ENCODE measurements at regions not wholly inside any gene's neighbourhood (a gene's known extent, or its start where the extent isn't known, plus 50 kb on each side); places are given as distances from the start of the nearest gene placed in this dataset.
"Not testable (repeated sequence)": the region's sequence is repeated elsewhere in the genome, so short reads cannot be mapped to it uniquely, and the experiment has no call there.

DNA sequence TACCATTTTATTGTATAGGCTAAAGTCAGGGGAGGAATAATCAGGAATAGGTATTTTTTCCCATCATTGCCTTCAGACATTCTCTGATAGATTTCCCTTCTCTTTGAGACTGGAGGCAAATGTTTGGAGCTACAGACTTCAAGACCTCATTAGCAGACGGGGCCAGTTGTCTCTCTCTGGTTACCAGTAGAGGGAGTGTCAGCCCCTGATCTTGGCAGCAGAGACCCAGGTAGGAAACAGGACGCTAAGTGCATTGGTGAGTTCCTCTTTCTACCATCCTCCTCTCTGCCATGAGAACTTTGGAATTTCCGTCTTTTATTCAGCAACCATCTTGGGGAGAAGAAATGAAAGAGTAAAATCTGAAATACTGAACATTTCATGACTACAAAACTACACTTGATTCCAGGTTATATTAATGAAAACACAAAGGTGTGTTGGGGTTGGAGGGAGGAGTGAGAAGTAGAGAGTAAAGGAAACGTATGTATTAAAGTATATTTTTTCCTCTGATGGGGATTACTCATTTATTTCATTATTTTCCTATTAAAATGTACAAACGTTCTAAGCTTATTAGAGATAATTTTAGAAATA lies 186.2 kb upstream of the GCFC2 start:
- DNase-seq (ENCODE audit: low spot score) = no peak

GRCh38 chr2:75894170-75894569 lies 183.5 kb upstream of the GCFC2 start:
- DNase-seq (ENCODE audit: low spot score) = no peak

DNA sequence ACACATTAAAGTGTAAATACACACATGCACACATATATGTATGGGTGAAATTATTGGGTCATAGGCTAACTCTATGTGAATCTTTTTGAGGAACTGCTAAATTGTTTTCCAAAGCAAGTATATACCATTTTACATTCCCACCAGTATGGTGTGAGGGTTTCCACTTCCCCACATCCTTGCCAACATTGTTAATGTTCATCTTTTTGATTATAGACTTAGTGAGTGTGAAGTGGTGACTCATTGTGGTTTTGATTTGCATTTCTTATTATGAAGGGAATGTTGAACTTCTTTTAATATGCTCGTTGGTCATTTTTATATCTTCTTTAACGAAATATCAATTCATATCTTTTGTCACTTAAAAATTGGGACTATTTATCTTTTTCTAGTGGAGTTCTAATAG lies 181.8 kb upstream of the GCFC2 start:
- no peak for DNase-seq (ENCODE audit: low spot score)

GRCh38 chr2:75882530-75882929 lies 171.8 kb upstream of the GCFC2 start:
- DNase-seq (ENCODE audit: low spot score) = no peak

DNA sequence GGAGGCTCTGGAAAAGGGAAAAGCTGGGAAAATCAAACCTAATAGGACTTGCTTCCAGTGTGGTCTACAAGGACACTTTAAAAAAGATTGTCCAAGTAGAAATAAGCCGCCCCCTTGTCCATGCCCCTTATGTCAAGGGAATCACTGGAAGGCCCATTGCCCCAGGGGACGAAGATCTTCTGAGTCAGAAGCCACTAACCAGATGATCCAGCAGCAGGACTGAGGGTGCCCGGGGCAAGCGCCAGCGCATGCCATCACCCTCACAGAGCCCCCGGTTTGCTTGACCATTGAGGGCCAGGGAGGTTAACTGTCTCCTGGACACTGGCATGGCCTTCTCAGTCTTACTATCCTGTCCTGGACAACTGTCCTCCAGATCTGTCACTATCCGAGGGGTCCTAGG lies 164.9 kb upstream of the GCFC2 start:
- DNase-seq (ENCODE audit: low spot score) = not testable (repeated sequence)

DNA sequence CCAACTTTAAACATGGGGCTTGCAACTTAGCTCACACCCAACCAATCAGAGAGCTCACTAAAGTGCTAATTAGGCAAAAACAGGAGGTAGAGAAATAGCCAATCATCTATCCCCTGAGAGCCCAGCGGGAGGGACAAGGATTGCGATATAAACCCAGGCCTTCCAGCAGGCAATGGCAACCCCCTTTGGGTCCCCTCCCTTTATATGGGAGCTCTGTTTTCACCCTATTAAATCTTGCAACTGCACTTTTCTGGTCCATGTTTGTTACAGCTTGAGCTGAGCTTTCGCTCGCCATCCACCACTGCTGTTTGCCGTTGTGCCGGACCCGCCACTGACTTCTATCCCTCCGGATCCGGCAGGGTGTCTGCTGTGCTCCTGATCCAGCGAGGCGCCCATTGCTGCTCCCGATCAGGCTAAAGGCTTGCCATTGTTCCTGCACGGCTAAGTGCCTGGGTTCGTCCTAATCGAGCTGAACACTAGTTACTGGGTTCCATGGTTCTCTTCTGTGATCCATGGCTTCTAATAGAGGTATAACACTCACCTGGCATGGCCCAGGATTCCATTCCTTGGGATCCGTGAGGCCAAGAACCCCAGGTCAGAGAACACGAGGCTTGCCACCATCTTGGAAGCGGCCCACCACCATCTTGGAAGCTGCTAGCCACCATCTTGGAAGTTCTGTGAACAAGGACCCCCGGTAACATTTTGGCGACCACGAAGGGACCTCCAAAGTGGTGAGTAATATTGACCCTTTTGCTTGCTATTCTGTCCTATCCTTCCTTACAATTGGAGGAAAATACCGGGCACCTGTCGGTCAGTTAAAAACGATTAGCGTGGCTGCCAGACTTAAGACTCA lies 161.3 kb upstream of the GCFC2 start:
- DNase-seq (ENCODE audit: low spot score) = not testable (repeated sequence)

GRCh38 chr2:75870651-75871137 lies 160.0 kb upstream of the GCFC2 start:
- DNase-seq (ENCODE audit: low spot score) = no peak

- no peak for DNase-seq (ENCODE audit: low spot score)
Observed at GRCh38 chr2:75870133-75870532, 159.4 kb upstream of the GCFC2 start.

DNA sequence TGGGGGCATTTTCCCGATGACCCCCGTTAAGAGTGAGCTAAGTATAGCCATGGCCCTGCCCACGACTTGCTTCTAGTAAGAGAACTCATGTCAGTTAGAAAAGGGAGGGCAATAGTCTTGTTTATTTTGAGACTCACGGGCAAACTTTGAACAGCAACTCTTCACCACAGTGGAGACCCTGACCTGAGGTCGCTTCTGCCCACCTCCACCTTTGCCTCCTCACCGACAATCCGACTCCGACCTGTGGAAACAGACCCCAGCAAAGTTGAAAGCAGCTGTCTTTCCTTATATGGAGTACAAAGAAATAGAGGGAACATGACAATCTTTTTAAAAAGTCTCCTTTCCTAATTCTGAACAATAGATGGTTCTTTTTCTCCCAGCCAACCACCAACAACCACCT lies 155.0 kb upstream of the GCFC2 start:
- DNase-seq (ENCODE audit: low spot score) = no peak

GRCh38 chr2:75865083-75865482 lies 154.4 kb upstream of the GCFC2 start:
- DNase-seq (ENCODE audit: low spot score) = no peak

DNA sequence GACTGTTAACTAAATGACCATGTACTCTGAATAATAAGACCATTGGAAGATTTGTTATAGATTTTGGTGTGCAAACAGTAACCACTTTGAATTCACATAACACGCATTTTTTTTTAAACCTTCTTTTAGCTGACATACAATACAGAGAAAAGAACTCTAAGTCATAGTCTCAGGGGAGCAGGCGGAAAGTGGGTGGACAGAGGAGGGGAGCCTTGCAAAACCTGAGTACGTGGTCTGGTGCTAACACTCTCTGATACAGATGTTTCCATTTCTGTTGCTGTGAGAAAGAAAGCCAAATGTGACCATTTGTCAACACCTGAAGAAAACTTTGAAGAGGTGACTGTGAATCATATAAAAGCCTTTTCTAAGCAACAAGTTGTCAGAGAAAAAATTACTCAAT lies 151.8 kb upstream of the GCFC2 start:
- DNase-seq (ENCODE audit: low spot score) = no peak

- no peak for DNase-seq (ENCODE audit: low spot score)
Observed at GRCh38 chr2:75853436-75853835, 142.7 kb upstream of the GCFC2 start.

GRCh38 chr2:75852639-75853038 lies 141.9 kb upstream of the GCFC2 start:
- no peak for DNase-seq (ENCODE audit: low spot score)

GRCh38 chr2:75846683-75847190 lies 136.0 kb upstream of the GCFC2 start:
- no peak for DNase-seq (ENCODE audit: low spot score)

DNA sequence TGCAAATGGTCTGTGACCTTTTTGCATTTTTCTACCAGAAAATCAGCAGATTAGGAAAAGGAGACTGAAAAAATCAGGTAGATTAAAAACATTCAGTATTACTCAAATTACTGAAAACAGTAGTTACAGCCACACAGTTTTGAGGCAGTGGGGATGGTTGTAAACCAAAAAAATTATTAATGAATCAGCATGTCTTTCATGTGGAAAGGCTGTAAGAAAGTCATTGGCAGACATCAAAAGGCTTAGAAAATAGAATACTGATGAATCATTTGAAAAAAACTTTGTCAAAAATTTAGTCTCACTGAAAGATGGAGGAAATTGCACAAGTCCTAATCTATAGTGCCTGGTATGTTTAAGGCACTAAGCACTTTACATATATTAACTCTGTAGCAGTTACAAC lies 133.9 kb upstream of the GCFC2 start:
- DNase-seq (ENCODE audit: low spot score) = no peak

- not testable (repeated sequence) for DNase-seq (ENCODE audit: low spot score)
Observed at GRCh38 chr2:75834588-75834987, 123.9 kb upstream of the GCFC2 start.

DNA sequence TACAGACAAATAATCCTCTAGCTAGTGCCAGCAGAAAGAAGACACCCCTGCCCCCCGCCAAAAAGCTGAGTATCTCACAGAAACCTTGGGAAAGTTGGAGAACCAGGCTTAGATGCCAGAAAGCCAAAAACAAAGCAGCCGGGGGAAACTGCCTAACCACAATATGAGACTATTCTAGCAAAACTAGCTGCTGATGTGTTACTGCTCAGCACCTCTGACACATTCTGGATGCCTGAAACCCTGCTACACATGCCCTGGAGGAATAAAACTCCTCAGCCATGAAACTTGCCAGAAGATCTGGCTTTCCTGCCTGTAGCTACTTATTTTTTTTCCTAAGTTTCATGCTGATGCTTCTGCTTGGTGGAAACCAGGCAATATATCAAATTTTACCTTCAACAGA lies 122.7 kb upstream of the GCFC2 start:
- no peak for DNase-seq (ENCODE audit: low spot score)

DNA sequence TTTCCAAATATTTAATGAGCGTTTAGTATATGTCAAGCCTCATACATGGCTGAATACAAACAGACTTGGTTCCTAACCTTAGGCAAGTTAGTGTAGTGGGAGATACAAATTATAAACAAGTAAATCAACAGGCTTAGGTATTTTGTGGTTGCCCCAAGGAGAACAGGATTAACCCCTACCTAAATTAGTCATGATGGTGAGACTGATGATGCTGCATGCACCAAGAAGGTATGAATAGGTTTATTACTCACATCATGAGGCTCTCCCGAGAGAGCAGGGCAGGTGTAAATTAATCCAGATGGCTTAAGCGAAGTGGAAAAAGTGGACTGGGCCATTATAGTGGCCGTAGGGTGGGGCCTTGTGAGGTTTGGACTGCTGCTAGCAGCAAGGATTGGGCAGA lies 118.1 kb upstream of the GCFC2 start:
- no peak for DNase-seq (ENCODE audit: low spot score)

- not testable (repeated sequence) for DNase-seq (ENCODE audit: low spot score)
Observed at GRCh38 chr2:75823515-75823914, 112.8 kb upstream of the GCFC2 start.

DNA sequence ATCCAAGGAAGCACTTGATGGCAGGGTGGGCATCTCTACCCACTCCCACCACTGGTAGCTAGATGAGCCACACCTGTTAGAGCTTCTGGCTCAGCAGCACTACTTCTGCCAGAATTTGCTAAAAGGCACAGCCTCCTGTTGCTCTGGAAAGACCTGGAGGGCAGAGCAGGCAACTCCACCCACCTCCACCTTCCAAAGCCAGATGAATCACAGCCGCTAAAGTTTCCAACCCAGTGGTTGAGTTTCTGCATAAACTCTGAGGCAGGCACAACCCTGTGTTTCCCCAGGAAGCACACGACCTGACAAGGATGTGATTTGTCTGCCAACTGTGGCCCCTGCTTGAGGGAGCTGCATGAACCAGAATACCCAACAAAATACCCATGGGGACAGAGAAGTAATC lies 111.6 kb upstream of the GCFC2 start:
- no peak for DNase-seq (ENCODE audit: low spot score)

DNA sequence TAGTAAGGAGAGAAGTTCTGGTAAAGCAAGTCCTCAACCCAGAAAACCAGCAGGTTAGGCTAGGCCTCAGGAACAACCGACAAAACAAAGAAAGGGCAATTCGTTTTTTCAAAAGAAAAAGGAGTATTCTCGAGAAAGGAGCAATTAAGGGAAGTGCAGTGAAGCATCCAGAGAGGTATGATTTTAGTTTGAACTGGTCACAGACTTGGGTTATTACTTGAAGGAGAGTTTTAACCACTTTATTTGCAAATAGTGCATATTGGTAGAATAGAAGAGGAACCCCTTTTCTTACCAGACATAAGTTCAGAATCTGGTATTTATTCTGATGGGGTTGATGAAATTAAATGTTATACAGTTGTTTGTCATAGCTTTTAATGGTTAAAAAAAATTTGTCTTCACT lies 110.0 kb upstream of the GCFC2 start:
- no peak for DNase-seq (ENCODE audit: low spot score)

GRCh38 chr2:75810611-75811330 lies 100.1 kb upstream of the GCFC2 start:
- no peak for DNase-seq (ENCODE audit: low spot score)

All from hepatic stellate cell (primary cell).